H9 (cell line): ENCODE measurements at regions not wholly inside any gene's neighbourhood (a gene's known extent, or its start where the extent isn't known, plus 50 kb on each side); places are given as distances from the start of the nearest gene placed in this dataset.

Experiments used
- DNase-seq: peaks from one replicate; pipeline ENCODE4 v3.0.0-alpha.2; 2017
- H2AFZ ChIP-seq: one replicate; pipeline ENCODE4 v1.6.1; 2013; ENCODE audit warnings: mild to moderate bottlenecking, low read length, control low read depth, moderate library complexity
- H2AK5ac ChIP-seq: 2 replicates; pipeline ENCODE4 v1.6.1; 2013; ENCODE audit warnings: low read length, control low read depth, mixed read lengths; ENCODE audit not compliant: insufficient read length
- H2BK120ac ChIP-seq: one replicate; pipeline ENCODE4 v1.6.1; 2013; ENCODE audit warnings: low read depth, mild to moderate bottlenecking, low read length, control low read depth, inconsistent platforms; ENCODE audit not compliant: poor library complexity, severe bottlenecking
- H2BK12ac ChIP-seq: 2 replicates; pipeline ENCODE4 v1.6.1; 2013; ENCODE audit warnings: low read length, control low read depth, mixed read lengths, low read depth; ENCODE audit not compliant: insufficient read length
- H2BK15ac ChIP-seq: 2 replicates; pipeline ENCODE4 v1.6.1; 2013; ENCODE audit warnings: low read depth, low read length, control low read depth
- H2BK20ac ChIP-seq: one replicate; pipeline ENCODE4 v1.6.1; 2013; ENCODE audit warnings: low read depth, mild to moderate bottlenecking, low read length, control low read depth, inconsistent platforms; ENCODE audit not compliant: poor library complexity, severe bottlenecking
- H2BK5ac ChIP-seq: 2 replicates; pipeline ENCODE4 v1.6.1; 2013; ENCODE audit warnings: low read length, control low read depth, mixed read lengths; ENCODE audit not compliant: insufficient read length
- H3K14ac ChIP-seq: 2 replicates; pipeline ENCODE4 v1.6.1; 2013; ENCODE audit warnings: low read length, control low read depth; ENCODE audit not compliant: insufficient read depth
- H3K18ac ChIP-seq: 2 replicates; pipeline ENCODE4 v1.6.1; 2013; ENCODE audit warnings: low read depth, mild to moderate bottlenecking, mixed read lengths, low read length, control low read depth; ENCODE audit not compliant: insufficient read length
- H3K23ac ChIP-seq: 2 replicates; pipeline ENCODE4 v1.6.1; 2013; ENCODE audit warnings: low read length, control low read depth, mixed read lengths, low read depth; ENCODE audit not compliant: insufficient read length
- H3K23me2 ChIP-seq: 2 replicates; pipeline ENCODE4 v1.6.1; 2013; ENCODE audit warnings: low read depth, mild to moderate bottlenecking, mixed read lengths, low read length, control low read depth; ENCODE audit not compliant: insufficient read length, poor library complexity, severe bottlenecking
- H3K27ac ChIP-seq: 2 replicates; pipeline ENCODE4 v1.5.1; 2013; ENCODE audit warnings: low read length, control low read depth, mixed read lengths, low read depth; ENCODE audit not compliant: insufficient read length
- H3K27me3 ChIP-seq: 2 replicates; pipeline ENCODE4 v1.6.1; 2013; ENCODE audit warnings: low read length, control low read depth, inconsistent platforms; ENCODE audit not compliant: insufficient read depth
- H3K4ac ChIP-seq: 2 replicates; pipeline ENCODE4 v1.6.1; 2013; ENCODE audit warnings: low read depth, mild to moderate bottlenecking, control low read depth, inconsistent platforms, low read length, moderate library complexity
- H3K4me1 ChIP-seq: 2 replicates; pipeline ENCODE4 v1.6.1; 2013; ENCODE audit warnings: low read length, control low read depth, inconsistent platforms; ENCODE audit not compliant: insufficient read depth
- H3K4me2 ChIP-seq: 2 replicates; pipeline ENCODE4 v1.6.1; 2013; ENCODE audit warnings: low read length, control low read depth, mixed read lengths; ENCODE audit not compliant: insufficient read length, insufficient read depth
- H3K56ac ChIP-seq: 2 replicates; pipeline ENCODE4 v1.6.1; 2013; ENCODE audit warnings: low read depth, mild to moderate bottlenecking, mixed read lengths, low read length, control low read depth; ENCODE audit not compliant: insufficient read length
- H3K79me1 ChIP-seq: 2 replicates; pipeline ENCODE4 v1.6.1; 2013; ENCODE audit warnings: low read depth, mild to moderate bottlenecking, moderate library complexity, low read length, control low read depth, inconsistent platforms; ENCODE audit not compliant: insufficient read depth, poor library complexity, severe bottlenecking
- H3K79me2 ChIP-seq: 2 replicates; pipeline ENCODE4 v1.6.1; 2013; ENCODE audit warnings: low read length, control low read depth, inconsistent platforms; ENCODE audit not compliant: insufficient read depth
- H3K9ac ChIP-seq: 2 replicates; pipeline ENCODE4 v1.6.1; 2013; ENCODE audit warnings: low read length, control low read depth, mixed read lengths; ENCODE audit not compliant: insufficient read length; ENCODE audit errors: extremely low read depth
- H3K9me3 ChIP-seq: one replicate; pipeline ENCODE4 v1.6.1; 2013; ENCODE audit warnings: low read depth, low read length, inconsistent platforms; ENCODE audit not compliant: control insufficient read depth
- H3T11ph ChIP-seq: one replicate; pipeline ENCODE4 v1.6.1; 2013; ENCODE audit warnings: mild to moderate bottlenecking, low read length, control low read depth, inconsistent platforms
- H4K20me1 ChIP-seq: one replicate; pipeline ENCODE4 v1.6.1; 2013; ENCODE audit not compliant: control insufficient read depth, insufficient read length, insufficient read depth
- H4K5ac ChIP-seq: 2 replicates; pipeline ENCODE4 v1.6.1; 2013; ENCODE audit warnings: low read depth, mild to moderate bottlenecking, mixed read lengths, low read length, control low read depth; ENCODE audit not compliant: insufficient read length
- H4K8ac ChIP-seq: replicated peaks from 2 replicates; pipeline ENCODE4 v1.6.1; 2013; ENCODE audit warnings: low read length, control low read depth, mixed read lengths, low read depth; ENCODE audit not compliant: insufficient read length
- H4K91ac ChIP-seq: 2 replicates; pipeline ENCODE4 v1.6.1; 2013; ENCODE audit warnings: low read depth, mild to moderate bottlenecking, moderate library complexity, mixed read lengths, low read length, control low read depth; ENCODE audit not compliant: insufficient read length
- H3K27ac Mint-ChIP-seq, 3 experiments: 2 replicates in 2 of 3; 3 replicates in 1 of 3; pipeline ENCODE4 v1.8.0; 2020 to 2021; ENCODE audit warnings: mixed read lengths in 3 of 3, mild to moderate bottlenecking in 1 of 3, moderate library complexity in 1 of 3
- H3K27me3 Mint-ChIP-seq: 2 replicates; pipeline ENCODE4 v1.8.0; 2021; ENCODE audit warnings: low read depth, mild to moderate bottlenecking, moderate library complexity, mixed read lengths
- H3K36me3 Mint-ChIP-seq, 3 experiments: 2 replicates in 2 of 3; 3 replicates in 1 of 3; pipeline ENCODE4 v1.8.0; 2020 to 2021; ENCODE audit warnings: low read depth in 3 of 3, mixed read lengths in 3 of 3; ENCODE audit not compliant: insufficient read depth in 1 of 3
- H3K4me1 Mint-ChIP-seq, 2 experiments: 2 replicates each; pipeline ENCODE4 v1.8.0; 2020; ENCODE audit warnings: mixed read lengths in 2 of 2
- H3K4me3 Mint-ChIP-seq, 2 experiments: 2 replicates in 1 of 2; 3 replicates in 1 of 2; pipeline ENCODE4 v1.8.0; 2020 to 2021; ENCODE audit warnings: mild to moderate bottlenecking in 2 of 2, mixed read lengths in 2 of 2, moderate library complexity in 1 of 2
- H3K9me3 Mint-ChIP-seq, 2 experiments: 2 replicates in 1 of 2; 3 replicates in 1 of 2; pipeline ENCODE4 v1.8.0; 2020; ENCODE audit warnings: mild to moderate bottlenecking in 2 of 2, mixed read lengths in 2 of 2, moderate library complexity in 1 of 2
- CTCF ChIP-seq: fragments of 200-600 bp; sonication (generic); conservative IDR thresholded peaks from 3 replicates; pipeline ENCODE4 v1.8.0; 2021; ENCODE audit warnings: antibody characterized with exemption, mild to moderate bottlenecking
- WGBS: extraction: QIAGEN DNeasy Blood & Tissue Kit; methylation state at CpG from one replicate; pipeline ENCODE4 v1.1.7; 2013; ENCODE audit warnings: missing lambda C conversion rate, low lambda C conversion rate, mixed read lengths; ENCODE audit not compliant: insufficient read length; ENCODE audit errors: extremely low coverage; 5-methylcytosine and 5-hydroxymethylcytosine counted together

GRCh38 chr10:90424730-90425129, 433.1 kb downstream of the HTR7 start:
- no peak overlapping the region for H3K14ac ChIP-seq
- no peak overlapping the region for H3K4me3 Mint-ChIP-seq
- H2BK15ac ChIP-seq, result no peak overlapping the region

More at GRCh38 chr10:90424730-90425129, 433.1 kb downstream of the HTR7 start:
- Mint-ChIP-seq H3K4me1 (no peaks in the 10 kb centered on the region), H3K36me3 (peaks cover 0 to 7% (median 2%) of the 10 kb centered on the region in 3 experiments; a peak in 4 of 7 replicates), H3K27me3 (no peaks in the 10 kb centered on the region), H3K27ac (no peak overlapping the region), H3K9me3 (peaks cover 3 to 6% of the 10 kb centered on the region in 2 experiments; a peak in 4 of 5 replicates)
- no peak overlapping the region for H2BK120ac ChIP-seq
- no peak for DNase-seq
- TF ChIP-seq CTCF, result no peak
- no peak overlapping the region for H3K4me2 ChIP-seq
- H2BK5ac ChIP-seq, result no peak overlapping the region
- no peak overlapping the region for H3K27ac ChIP-seq
- H3K79me2 ChIP-seq, result no peaks in the 10 kb centered on the region
- H3K23me2 ChIP-seq, result no peaks in the 10 kb centered on the region
- H2AK5ac ChIP-seq, result no peak overlapping the region
- H2AFZ ChIP-seq, result no peak overlapping the region
- H2BK12ac ChIP-seq, result no peak overlapping the region
- no peak overlapping the region for H2BK20ac ChIP-seq
- no peak overlapping the region for H3K4ac ChIP-seq
- no peak overlapping the region for H3K23ac ChIP-seq
- H4K5ac ChIP-seq, result no peak overlapping the region
- H4K91ac ChIP-seq, result no peak overlapping the region
- no peaks in the 10 kb centered on the region for H4K20me1 ChIP-seq
- no peaks in the 10 kb centered on the region for H3K79me1 ChIP-seq
- no CpG with 5 or more reads among the region's 1 CpG for WGBS
- H3K9me3 ChIP-seq, result no peaks in the 10 kb centered on the region
- H4K8ac ChIP-seq, result no peak overlapping the region
- no peak overlapping the region for H3T11ph ChIP-seq
- H3K18ac ChIP-seq, result no peak overlapping the region
- no peak overlapping the region for H3K9ac ChIP-seq
- no peaks in the 10 kb centered on the region for H3K27me3 ChIP-seq
- H3K56ac ChIP-seq, result no peak overlapping the region
- no peaks in the 10 kb centered on the region for H3K4me1 ChIP-seq
